Stimulated activated CD4-positive, alpha-beta T cell treated with anti-CD3 and anti-CD28 coated beads, Interleukin-1b, Interleukin-23, amount 100 ng/mL, for 1 hour (primary cell): ENCODE measurements at regions not wholly inside any gene's neighbourhood (a gene's known extent, or its start where the extent isn't known, plus 50 kb on each side); places are given as distances from the start of the nearest gene placed in this dataset.
"Not testable (repeated sequence)": the region's sequence is repeated elsewhere in the genome, so short reads cannot be mapped to it uniquely, and the experiment has no call there.

ENCODE experiments used
- DNase-seq, 2 donors: peaks; one replicate each; pipeline ENCODE4 v3.0.0-alpha.2; 2020; ENCODE audit warnings: low read depth in 2 of 2

- DNase-seq = no peak
Observed at GRCh38 chr19:30066781-30067759, 125.0 kb downstream of the URI1 start.

DNA sequence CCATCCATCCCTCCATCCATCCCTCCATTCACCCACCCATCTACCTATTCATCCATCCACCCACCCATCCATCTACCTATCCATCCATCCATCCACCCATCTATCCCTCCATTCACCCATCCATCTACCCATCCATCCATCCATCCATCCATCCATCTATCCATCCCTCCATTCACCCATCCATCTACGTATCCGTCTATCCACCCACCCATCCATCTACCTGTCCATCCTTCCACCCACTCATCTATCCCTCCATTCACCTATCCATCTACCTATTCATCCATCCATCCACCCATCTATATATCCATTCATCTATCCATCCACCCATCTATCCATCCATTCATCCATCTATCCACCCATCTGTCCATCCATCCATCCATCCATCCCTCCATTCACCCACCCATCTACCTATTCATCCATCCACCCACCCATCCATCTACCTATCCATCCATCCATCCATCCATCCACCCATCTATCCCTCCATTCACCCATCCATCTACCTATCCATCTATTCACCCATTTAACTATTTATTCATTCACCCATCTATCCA is 126.0 kb downstream of the URI1 start:
- DNase-seq = not testable (repeated sequence)

DNA sequence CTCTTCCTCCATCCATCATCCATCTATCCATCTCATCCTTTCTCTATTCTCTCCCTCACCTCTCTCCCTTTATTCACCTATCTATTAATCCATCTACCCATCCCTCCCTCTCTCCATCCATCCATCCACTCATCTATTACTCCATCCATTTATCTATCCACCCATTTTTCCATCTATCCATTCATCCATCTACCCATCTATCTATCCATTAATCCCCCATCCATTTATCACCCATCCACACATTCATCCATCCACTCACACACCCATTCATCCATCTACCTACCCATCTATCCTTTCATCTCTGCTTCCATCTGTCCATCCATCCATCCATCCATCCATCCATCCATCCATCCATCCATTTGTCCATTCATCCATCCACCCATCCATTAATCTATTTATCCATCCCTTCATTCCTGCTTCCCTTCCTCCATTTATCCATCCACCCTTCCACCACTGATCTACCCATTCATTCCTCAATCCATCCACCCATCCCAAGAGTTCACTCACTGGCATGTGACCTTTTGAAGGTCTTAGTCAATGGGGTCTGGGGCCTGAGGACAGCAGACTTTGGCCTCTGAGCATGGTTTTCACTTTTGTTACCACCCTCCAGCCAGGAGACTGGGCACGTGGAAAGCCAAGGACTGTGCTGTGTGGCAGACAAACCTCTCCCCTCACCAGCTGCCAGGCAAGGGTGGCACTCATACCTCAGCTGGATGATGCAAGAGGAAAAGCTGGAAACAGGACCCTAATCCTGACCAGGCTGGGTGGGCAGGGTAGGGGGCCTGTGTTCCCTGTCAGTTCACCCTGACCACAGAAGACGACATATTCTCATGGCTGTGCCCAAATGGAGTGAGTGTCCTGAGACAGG is 126.7 kb downstream of the URI1 start:
- DNase-seq = no peak

- DNase-seq = no peak
Observed at GRCh38 chr19:30069535-30070197, 127.6 kb downstream of the URI1 start.

GRCh38 chr19:30070198-30070967 is 128.3 kb downstream of the URI1 start:
- no peak for DNase-seq

DNA sequence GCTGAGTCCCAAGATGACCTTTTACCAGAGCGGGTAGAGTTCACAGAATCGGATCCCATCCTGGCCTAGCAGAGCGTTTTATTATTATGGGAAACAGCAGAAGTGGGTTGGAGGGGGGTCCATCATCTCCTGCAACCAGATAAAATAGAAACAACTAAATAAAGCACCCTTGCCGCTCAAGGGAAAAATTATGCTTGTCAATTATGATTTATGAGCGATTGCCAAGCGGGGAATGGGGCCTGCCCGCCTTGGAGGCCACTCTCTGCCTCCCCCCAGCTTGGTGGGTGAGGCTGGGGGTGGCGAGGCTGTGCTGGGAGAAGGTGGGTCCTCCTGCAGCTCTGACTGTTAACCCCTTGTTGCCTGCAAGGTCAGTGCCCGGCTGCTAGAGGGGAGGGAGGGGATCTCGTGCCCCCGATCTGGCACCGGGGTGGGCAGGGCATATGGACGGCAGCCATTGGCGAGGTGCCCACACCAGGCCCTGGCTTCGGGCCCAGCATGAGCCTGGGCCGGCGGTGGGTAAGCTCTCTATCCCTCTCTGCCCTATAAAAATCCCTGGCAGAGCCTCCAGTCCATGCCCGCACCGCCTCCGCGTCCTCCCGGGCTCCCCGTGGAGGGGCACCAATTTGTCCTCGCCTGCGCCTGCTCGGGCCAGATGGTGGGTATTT is 129.1 kb downstream of the URI1 start:
- DNase-seq = no peak

- DNase-seq = no peak
Observed at GRCh38 chr19:30071871-30072270, 129.8 kb downstream of the URI1 start.

DNA sequence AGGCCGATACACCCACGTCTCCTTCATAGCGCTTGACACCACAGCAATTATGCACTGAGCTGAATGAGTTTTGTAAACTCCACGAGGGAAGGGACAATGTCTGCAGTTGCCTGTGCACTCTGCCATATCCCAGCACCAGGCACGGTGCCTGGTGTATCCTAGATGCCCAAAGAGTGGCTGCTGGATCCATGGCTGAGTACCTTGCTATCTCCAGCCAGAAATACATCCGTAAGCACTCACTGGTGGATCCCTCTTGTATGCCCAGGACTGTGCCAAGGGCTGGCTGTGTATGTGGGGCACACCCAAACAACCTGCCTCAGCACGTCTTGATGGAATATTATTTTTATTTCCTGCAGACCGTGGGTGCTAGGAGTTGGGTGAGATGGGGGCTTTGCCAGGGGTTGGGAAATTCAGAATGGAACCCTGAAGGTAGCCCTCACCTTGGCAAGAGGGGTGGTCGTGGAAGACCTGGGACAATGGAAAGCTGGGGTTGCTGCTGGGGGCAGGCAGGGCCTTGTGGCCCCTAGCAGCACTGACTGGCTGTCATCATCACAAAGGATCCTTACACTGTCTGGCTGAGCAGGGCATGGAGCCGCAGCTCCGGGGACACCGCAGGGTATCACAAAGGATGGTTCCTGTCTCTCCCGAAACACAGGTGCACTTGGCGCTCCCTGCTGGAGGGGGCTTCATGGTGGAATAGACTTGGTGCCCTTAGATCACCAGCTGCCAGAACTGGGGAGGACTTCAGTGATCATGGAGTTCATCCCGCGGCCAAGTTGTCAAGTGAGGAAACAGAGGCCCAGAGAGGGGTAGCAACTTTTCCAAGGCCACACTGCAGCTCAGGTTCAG is 131.3 kb downstream of the URI1 start:
- DNase-seq = no peak

DNA sequence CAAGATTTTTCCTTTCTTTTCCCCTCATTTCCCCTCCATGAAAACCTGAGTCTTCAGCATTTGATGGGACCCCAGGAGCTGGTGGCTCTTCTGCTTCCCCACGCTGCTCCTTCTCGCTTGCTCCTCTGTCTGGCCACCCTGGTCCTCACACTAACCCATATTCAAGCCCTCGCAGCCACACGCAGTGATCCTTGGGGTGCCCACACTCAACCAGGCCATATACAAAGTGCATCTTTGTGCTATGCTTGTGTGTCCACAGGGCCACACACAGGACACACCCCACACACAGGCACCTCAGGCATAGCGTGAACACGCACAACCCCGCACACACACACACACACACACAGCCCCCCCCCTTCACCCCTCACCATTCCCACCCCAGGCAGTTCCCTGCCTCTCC is 132.1 kb downstream of the URI1 start:
- DNase-seq = no peak

GRCh38 chr19:30074741-30075715 is 133.0 kb downstream of the URI1 start:
- DNase-seq = no peak

GRCh38 chr19:30076101-30076551 is 134.1 kb downstream of the URI1 start:
- no peak for DNase-seq

DNA sequence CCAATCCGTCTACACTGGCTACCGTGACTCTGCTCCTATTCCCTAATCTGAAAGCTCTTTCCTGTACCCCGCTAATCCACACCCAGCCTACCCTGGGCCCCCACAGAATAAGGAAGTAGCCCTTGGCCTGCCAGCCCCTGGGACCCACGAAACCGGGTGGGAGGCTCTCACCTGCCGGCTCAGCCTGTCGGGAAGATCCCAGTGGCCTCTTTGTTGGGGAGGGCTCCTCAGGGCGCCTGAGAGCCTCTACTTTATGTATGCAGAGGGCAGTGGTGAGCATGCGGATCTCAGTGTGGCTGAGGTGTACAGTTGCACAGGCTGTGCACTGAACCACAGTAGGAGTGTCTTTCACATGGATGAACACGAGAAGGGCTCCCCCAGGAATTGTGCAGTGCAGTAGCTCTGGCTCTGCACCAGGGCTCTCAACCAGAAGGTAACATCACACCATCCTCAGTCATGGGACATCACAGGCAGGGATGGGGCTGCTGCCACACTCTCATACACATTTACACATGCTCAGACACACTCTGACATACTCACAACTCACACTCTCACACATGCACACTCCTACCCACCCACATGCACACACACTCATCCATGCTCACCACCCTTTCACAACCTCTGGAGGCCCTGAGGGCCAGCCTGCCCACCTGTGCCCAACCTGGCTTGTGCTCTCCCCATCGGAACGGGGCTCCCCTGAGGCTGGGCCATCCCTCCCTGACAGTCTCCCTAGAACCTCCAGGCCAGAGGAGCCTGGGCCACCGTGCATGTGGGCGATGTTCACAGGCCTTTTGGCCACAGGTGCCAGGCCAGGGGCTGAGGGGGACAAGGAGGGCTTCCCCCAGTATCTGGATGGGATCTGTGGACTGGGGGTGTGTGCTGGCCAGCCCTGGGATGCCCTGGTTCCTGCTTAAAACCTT is 135.0 kb downstream of the URI1 start:
- no peak for DNase-seq

DNA sequence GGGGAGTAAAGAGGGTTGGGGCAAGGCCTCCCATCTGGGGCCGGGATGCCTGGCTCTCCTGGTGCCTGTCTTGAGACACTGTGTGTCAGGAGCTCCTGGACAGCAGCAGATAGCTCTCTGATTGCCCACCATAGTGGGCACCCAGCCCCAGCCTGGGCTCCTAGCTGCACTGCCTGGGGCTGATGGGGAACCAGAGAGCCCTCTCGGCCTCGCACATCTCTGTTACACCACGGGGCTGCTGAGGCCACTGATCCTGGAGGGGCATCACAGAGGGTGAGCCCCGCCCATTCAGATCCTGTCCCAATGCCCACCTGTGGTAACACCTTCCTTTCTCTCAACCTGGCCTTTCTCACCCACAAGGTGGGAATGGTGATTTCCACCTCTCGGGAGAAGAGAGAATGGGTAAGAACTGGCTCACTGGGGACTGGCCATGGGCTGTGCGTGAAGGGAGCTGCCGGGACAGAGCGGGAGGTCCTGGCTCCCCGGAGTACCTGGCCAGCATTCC is 135.9 kb downstream of the URI1 start:
- no peak for DNase-seq

GRCh38 chr19:30078381-30078910 is 136.4 kb downstream of the URI1 start:
- DNase-seq = no peak

GRCh38 chr19:30079200-30079599 is 137.2 kb downstream of the URI1 start:
- no peak for DNase-seq

- no peak for DNase-seq
Observed at GRCh38 chr19:30082168-30082567, 140.1 kb downstream of the URI1 start.

GRCh38 chr19:30082611-30083010 is 140.6 kb downstream of the URI1 start:
- no peak for DNase-seq
